Spleen (tissue), 7 donors: ENCODE measurements at regions not wholly inside any gene's neighbourhood (a gene's known extent, or its start where the extent isn't known, plus 50 kb on each side); places are given as distances from the start of the nearest gene placed in this dataset.

Experiments
- POLR2A ChIP-seq, 3 donors: fragments of 450-650 bp; IDR thresholded peaks; one replicate each; pipeline ENCODE4 v1.5.1; 2017; ENCODE audit warnings: antibody characterized with exemption in 3 of 3, mild to moderate bottlenecking in 1 of 3
- POLR2AphosphoS5 ChIP-seq, 3 donors: sonication (generic); formaldehyde crosslinking; IDR thresholded peaks; one replicate each; pipeline ENCODE4 v1.5.1; 2017; ENCODE audit warnings: antibody characterized with exemption in 3 of 3
- TF ChIP-seq, protein P1 (sequence below), 11 experiments: fragments of 200-600 bp in 7 of 11; fragments of 450-650 bp in 4 of 11; sonication (generic) in 4 of 11; IDR thresholded peaks in 8 of 11; conservative IDR thresholded peaks in 3 of 11; 1 replicate in 7 of 11; 2 replicates in 4 of 11; pipeline versions ENCODE4 v1.4.0 to v1.8.0; 2016 to 2021; ENCODE audit warnings: antibody characterized with exemption in 11 of 11, inconsistent platforms in 4 of 11, mild to moderate bottlenecking in 1 of 11
- donor health status: DM: no; HTN: no; CAD: no; lungs with moderate emphysema.
- donor health status: DM: no; HTN: no; CAD: no.
- donor health status: DM: no; HTN: no; CAD: no.

DNA sequence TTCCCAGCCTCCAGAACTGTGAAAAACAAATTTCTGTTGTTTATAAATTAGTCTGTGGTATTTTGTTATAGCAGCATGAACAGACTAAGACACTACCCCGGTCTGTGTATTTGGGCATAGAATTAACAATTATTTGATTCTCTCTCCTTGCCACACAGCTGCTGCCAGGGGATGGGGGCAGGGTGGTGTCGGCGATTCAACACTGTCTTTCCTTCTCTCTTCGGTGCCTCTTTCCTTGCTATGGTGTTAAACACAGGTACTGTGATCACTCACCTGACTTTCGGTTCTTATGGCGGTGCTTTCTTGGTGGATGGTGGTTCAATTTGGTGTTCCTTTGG is 50.8 kb upstream of the CTAGE1 start:
- TF ChIP-seq, protein P1, sequence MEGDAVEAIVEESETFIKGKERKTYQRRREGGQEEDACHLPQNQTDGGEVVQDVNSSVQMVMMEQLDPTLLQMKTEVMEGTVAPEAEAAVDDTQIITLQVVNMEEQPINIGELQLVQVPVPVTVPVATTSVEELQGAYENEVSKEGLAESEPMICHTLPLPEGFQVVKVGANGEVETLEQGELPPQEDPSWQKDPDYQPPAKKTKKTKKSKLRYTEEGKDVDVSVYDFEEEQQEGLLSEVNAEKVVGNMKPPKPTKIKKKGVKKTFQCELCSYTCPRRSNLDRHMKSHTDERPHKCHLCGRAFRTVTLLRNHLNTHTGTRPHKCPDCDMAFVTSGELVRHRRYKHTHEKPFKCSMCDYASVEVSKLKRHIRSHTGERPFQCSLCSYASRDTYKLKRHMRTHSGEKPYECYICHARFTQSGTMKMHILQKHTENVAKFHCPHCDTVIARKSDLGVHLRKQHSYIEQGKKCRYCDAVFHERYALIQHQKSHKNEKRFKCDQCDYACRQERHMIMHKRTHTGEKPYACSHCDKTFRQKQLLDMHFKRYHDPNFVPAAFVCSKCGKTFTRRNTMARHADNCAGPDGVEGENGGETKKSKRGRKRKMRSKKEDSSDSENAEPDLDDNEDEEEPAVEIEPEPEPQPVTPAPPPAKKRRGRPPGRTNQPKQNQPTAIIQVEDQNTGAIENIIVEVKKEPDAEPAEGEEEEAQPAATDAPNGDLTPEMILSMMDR (IDR thresholded peaks at IDR 0.05 in 8 of 11, conservative IDR thresholded peaks at IDR 0.05 in 3 of 11), result no peak
- no peak for TF ChIP-seq POLR2AphosphoS5 (IDR thresholded peaks at IDR 0.05)
- TF ChIP-seq POLR2A (IDR thresholded peaks at IDR 0.05), result no peak
